HG03039 (cell line): ENCODE measurements at regions not wholly inside any gene's neighbourhood (a gene's known extent, or its start where the extent isn't known, plus 50 kb on each side); places are given as distances from the start of the nearest gene placed in this dataset.
"Not testable (repeated sequence)": the region's sequence is repeated elsewhere in the genome, so short reads cannot be mapped to it uniquely, and the experiment has no call there.

Experiments used
- ATAC-seq: cut with Tn5 transposase; IDR thresholded peaks from one replicate; pipeline ENCODE4 v1.9.1; 2021; ENCODE audit warnings: mild to moderate bottlenecking, moderate library complexity; ENCODE audit not compliant: unreplicated experiment

- ATAC-seq: no peak
These were observed 148.6 kb upstream of the ARG1 start for GRCh38 chr6:131424475-131424874.

- no peak for ATAC-seq
These were observed 145.5 kb upstream of the ARG1 start for GRCh38 chr6:131427434-131428058.

GRCh38 chr6:131430531-131430930, 142.5 kb upstream of the ARG1 start:
- ATAC-seq: no peak

- ATAC-seq: no peak
These were observed 141.3 kb upstream of the ARG1 start for GRCh38 chr6:131431718-131432117.

GRCh38 chr6:131433927-131434326, 139.1 kb upstream of the ARG1 start:
- no peak for ATAC-seq

- ATAC-seq: no peak
These were observed 136.7 kb upstream of the ARG1 start for GRCh38 chr6:131436358-131436757.

GRCh38 chr6:131443014-131443413, 130.0 kb upstream of the ARG1 start:
- no peak for ATAC-seq

- no peak for ATAC-seq
These were observed 129.5 kb upstream of the ARG1 start for GRCh38 chr6:131443514-131443913.

- not testable (repeated sequence) for ATAC-seq
These were observed 127.7 kb upstream of the ARG1 start for GRCh38 chr6:131445356-131445755.

- ATAC-seq: no peak
These were observed 122.2 kb upstream of the ARG1 start for GRCh38 chr6:131450861-131451260.

- ATAC-seq: no peak
These were observed 121.5 kb upstream of the ARG1 start for GRCh38 chr6:131451321-131452144.

GRCh38 chr6:131453803-131454202, 119.2 kb upstream of the ARG1 start:
- ATAC-seq: no peak

GRCh38 chr6:131456565-131456964, 116.5 kb upstream of the ARG1 start:
- no peak for ATAC-seq

- ATAC-seq: no peak
These were observed 114.0 kb upstream of the ARG1 start for GRCh38 chr6:131459005-131459404.

GRCh38 chr6:131460614-131461000, 112.4 kb upstream of the ARG1 start:
- ATAC-seq: no peak

GRCh38 chr6:131469130-131469529, 103.9 kb upstream of the ARG1 start:
- ATAC-seq: no peak

- ATAC-seq: no peak
These were observed 102.5 kb upstream of the ARG1 start for GRCh38 chr6:131470534-131470933.

GRCh38 chr6:131471331-131471730, 101.7 kb upstream of the ARG1 start:
- no peak for ATAC-seq

- ATAC-seq: not testable (repeated sequence)
These were observed 99.7 kb upstream of the ARG1 start for GRCh38 chr6:131473303-131473702.

- ATAC-seq: no peak
These were observed 96.7 kb upstream of the ARG1 start for GRCh38 chr6:131476362-131476761.

GRCh38 chr6:131478740-131479211, 94.2 kb upstream of the ARG1 start:
- ATAC-seq: not testable (repeated sequence)

GRCh38 chr6:131486608-131487007, 86.4 kb upstream of the ARG1 start:
- ATAC-seq: no peak
